ENCODE measurements at regions not wholly inside any gene's neighbourhood (a gene's known extent, or its start where the extent isn't known, plus 50 kb on each side); places are given as distances from the start of the nearest gene placed in this dataset.

DNA sequence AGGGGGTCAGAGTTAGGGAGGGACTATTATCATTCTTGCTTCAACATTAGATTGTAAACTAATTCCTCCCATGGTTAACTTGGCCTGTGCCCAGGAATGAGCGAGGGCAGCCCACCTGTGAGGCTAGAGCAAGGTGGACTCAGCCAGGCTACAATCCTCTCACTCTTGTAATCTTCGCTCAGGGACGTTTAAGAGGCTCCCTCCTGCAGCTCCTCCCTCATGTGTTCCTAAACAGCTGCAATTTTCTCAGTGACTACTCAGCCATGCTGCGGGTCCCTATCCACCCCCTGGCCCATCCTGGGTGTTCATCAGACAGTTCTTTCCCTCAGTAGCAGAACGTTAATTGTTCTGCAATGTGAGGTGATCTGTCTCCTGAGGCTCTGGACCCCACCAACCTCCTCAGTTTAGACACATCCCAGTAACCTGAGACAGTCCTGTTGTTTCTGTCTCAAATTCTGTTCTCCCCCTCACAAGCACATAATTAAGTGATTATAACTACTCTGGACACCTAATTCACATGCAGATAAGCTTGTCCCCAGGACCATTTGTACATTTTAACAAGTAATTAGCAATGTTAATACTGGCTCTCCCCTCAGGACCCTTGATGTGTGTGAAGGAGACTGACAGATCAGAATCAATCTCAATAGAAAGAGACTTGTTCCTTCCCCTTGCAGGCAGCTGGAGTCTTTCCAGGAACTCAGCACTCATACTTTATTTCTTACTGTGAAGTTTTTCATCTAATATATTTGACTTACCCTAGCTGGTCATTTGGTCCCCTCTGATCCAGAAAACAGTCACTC is 337.2 kb upstream of the B3GAT1 start:
- DNase-seq (ENCODE audit: low read depth in 2 of 2) = no peak

DNA sequence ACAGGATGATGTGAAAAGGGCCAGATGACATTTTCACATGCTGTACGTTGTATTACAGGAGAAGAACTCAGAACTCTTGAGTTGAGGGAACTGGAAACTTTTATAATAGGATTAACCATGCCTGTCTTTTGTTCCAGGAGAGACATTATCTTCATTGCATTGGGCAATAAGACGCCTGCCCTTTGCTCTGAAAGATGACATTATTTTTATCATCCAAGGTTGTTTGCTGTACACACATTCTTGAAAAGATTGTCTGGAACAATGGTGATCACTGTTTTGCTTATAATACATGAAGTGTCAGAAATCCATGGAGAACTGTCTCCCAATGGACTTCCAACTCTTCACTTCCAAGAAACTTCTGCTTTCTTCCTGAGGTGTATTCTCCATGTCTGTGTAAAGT is 334.6 kb upstream of the B3GAT1 start:
- DNase-seq (ENCODE audit: low read depth in 2 of 2) = no peak

DNA sequence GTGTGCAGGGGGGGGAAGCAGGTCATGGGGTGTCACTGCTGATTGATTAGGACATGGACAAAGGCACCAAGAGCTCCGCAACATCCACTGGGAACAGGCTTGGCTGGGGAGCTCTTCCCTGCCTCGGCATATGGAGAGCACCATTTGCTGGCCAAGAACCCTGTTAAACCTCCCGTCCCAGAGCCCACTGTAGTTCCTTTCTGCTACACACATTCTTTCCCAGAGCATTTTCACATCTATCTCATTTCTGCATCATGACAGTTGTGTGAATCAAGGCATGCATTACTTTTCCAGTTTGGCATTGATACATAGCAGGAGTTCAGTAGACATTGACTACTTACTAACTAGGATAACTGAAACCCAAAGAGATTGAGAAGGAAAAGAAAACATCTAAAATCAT is 333.4 kb upstream of the B3GAT1 start:
- no peak for DNase-seq (ENCODE audit: low read depth in 2 of 2)

DNA sequence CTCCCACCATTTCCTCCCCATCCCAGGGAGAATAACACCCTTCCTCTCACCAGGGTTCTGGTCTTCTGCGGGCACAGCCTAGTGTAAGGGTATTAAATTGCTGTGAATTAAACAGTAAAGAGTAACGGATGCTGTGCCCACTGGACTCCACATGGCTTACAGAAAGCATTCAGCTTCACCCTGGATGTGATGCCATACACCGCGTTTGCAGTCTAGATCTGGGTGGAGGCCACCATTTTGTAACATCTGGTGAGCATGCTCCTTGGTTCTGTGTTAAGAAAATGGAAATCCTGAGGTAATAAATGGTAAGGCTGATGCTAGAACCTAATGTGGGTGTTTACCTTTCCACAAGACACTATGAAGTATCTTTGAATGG is 331.8 kb upstream of the B3GAT1 start:
- no peak for DNase-seq (ENCODE audit: low read depth in 2 of 2)

DNA sequence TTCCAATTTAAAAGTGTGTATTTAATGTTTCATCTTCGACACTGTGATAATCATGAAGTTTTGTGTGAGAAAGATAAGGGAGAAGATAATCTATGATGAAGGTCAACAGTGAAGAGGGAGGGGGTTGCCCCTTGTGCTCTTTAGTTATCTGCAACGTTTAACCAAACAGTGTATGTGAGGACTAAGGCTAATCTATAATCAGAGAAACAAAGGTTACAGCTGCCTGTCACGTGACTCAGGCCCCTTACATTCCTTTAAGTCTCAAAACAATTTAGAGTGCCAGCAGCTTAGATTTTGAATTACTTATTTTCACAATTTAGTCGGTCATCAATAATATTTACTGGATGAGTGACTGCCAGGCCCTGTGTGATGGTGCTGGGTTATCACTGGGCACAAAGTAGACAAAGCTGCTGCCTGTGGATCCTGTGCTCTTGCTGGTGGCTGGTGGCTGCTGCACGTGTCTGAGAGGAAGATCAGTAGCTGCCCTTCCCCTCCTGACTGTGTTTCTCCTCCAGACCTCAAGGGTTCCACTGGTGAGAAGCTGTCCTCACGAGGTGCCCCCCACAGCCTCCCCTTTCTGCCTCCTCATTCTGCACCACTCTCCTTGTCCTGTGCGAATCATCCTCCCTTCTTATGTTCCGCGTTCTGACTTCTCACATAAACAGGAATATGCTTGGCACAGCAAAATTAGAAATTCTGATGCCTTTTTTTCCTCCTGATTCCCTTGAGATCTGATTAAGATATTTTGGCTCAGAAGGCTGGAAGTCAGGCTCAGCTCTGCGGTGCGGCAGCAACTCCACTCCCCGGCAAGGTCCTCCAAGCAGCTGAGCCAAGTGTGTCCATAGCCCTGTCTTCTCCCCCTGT is 331.1 kb upstream of the B3GAT1 start:
- DNase-seq (ENCODE audit: low read depth in 2 of 2) = no peak

DNA sequence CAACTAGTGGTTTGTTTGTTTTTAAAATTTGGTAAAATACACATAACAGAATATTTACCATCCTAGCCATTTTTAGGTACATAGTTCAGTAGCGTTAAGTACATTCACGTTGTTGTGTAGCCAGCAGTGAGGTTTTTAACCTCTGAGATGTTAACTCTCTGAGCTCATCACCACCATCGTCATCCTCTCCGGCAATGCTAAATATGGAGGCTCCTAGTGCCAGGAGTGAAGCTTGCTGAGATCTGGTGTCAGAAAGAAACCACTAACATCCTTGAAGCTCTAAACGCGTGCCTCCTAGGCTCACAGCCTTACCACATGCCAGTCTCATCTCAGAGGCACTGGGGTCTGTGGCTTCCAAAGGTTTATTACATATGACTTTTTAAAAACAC is 330.2 kb upstream of the B3GAT1 start:
- no peak for DNase-seq (ENCODE audit: low read depth in 2 of 2)

DNA sequence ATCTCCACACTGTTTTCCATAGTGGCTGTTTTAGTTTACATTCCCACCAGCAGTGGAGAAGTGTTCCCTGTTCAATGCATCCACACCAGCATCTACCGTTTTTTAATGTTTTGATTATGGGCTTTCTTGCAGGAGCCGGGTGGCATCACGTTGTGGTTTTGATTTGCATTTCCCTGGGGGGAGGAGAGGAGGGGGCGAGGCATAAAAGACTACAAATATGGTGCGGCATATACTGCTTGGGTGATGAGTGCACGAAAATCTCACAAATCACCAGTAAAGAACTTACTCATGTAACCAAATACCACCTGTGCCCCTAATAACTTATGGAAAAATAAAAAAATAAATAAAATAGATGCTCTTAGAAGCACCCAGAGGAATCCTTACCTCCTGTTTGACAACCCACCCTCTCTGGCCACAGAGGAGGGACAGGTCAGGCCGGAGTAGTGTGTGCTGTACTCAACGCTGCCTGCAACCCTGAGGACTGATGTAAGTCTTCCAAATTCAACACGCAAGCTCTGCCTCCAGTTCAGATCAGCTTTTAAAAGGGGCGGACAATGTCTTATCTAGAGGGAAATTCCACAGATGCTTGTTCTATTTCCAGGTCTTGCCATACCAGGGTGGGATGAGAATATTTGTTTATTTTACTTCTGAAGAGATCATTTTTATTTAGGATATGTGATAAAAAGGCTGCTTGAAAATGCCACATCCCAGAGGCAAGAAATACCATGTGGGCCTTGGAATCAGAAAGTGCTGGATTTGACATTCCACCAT is 329.6 kb upstream of the B3GAT1 start:
- DNase-seq (ENCODE audit: low read depth in 2 of 2) = no peak

DNA sequence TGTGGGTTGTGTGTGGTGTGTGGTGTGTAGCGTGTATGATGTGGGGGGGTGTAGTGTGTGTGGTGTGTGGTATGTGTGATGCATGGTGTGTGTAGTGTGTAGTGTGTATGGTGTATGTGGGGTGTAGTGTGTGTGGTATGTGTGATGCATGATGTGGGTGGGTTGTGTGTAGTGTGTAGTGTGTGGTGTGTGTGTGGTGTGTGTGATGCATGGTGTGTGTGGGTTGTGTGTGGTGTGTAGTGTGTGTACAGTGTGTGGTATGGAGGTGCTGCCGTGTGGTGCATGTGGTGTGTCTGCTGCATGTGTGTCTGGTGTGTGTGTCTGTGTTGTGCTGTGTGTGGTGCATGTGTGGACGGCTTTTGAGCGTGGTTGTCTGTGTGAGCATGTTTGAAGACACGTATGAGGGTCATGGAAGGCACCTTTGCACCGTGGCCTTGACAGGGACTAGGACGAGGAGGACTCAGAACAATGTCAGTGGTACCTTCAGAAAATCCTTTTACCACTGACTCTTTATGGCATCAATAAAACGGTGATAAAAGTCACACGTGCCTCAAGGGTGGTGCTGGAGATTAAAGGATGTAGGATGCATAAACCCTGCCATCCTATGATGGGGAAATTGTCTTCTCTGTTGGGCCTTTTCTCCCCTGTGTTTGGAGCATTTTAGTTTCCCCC is 328.7 kb upstream of the B3GAT1 start:
- DNase-seq (ENCODE audit: low read depth in 2 of 2) = no peak

DNA sequence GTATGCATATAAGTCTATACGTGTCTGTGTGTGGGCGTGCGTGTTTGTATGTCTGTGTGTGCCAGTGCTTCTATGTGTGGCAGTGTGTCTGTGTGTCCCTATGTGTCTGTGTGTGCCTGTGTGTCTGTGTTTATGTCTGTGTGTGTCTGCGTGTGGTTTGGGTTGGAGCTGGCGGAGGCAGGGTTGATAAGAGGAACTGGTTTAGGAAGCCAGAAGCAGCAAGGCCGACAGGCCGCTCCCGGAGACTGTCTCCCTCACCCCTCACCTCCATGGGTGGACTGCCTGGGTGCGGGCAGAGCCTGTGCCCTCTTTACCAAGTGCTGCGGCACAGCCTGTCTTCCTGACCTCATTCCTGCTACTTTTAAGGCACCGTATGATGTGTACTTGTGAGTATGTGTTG is 327.1 kb upstream of the B3GAT1 start:
- DNase-seq (ENCODE audit: low read depth in 2 of 2) = no peak

DNA sequence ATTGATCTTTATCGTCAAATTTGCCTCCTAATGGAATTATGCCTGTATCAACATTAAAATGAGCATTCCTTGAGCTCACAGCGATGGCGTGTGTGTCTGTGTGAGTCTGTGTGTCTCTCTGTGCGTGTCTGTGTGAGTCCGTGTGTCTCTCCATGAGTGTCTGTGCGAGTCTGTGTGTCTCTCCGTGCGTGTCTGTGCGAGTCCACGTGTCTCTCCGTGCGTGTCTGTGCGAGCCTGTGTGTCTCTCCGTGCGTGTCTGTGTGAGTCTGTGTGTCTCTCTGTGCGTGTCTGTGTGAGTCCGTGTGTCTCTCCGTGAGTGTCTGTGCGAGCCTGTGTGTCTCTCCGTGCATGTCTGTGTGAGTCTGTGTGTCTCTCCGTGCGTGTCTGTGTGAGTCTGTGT is 326.5 kb upstream of the B3GAT1 start:
- no peak for DNase-seq (ENCODE audit: low read depth in 2 of 2)

DNA sequence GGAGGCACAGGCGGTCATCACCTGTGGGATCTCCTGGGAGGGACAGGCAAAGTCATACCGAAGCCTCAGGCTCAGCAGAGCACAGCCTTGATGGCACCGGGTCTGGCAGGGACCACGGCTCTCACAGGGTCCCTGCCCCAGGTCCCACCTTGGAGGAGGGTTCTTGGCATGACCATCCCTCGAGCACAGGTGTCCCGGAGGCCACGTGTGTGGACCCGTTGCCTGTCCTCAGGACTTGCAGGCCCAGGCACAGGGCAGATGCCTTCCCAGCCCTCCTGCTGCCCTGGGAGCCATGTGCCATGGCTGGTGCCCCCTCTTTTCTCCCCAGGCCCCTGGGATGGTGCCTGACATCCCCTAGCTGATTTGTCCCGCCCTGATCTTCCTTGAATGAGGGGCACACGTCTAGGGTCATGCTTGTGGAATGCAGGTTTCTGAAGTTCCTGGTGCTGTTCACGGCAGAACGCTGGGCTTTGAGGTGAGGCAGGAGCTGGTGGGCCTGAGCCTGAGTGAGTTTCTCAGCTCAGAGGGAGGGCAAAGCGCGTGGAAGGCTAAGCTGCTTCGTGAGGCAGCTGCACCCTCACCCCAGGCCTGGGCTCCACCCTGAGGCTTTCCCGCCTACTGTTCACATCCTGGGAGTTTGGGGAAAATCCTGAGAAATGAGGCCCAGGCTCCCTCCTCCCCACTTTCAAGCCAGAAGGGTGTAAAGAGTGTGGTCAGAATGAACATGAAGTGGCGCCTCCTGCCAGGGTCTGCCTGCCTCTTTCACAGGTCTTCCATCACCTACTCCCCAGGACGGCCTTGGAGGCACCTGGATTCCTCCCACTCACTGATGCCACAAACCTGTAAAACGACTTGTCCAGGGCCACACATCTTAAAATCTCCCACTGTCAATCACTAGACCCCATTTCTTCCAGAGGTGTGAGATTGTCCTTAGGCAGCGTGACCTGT is 325.8 kb upstream of the B3GAT1 start:
- DNase-seq (ENCODE audit: low read depth in 2 of 2) = no peak

DNA sequence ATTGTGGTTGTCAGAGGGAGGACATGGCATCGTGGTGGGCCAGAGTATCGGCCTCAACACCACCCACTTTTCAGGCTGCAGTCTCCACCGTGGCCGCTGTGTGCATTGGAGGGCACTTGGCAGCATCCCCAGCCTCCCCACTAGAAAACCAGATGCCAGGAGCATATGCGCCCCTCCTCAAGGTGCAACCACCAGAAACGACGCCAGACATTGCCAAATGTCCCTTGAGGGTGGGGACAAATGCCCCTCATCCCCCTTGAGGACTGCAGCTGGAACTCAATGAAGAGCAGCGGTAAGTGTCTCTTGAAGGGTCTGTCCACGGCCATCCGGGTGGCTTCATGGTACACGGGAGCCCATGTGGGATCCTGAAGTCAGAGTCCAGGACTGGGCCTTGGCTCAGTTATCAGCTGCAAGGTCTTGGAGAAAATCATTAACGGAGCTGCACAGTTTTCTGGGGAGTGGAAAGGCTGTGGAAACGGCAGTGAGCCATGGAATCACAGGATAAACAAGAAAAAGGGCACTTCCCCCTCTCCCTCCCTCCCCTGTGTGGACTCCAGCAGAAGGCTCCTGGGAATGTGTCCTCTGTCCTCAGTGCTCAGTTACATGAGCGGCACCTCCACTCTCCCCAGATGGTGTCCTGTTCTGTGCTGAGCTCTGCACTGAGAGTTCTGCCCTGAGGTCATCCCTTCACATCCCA is 324.4 kb upstream of the B3GAT1 start:
- no peak for DNase-seq (ENCODE audit: low read depth in 2 of 2)

DNA sequence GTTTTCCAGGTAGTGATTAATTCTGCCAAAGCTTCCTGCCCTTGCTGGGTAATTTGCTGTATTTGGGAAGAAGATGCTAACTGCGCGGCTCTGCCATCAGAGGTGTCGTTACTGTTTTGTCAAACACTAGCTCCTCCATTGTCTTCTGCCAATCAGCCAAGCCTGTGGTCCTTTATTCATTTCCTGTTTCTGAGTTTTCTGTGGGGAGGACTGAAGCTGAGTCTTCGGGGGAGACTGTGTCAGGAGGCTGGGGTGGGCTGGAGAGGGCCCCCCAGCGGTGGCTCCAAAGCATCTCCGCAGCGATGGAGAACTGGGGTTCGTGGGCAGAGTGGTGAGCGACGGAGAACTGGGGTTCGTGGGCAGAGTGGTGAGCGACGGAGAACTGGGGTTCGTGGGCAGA is 322.9 kb upstream of the B3GAT1 start:
- DNase-seq (ENCODE audit: low read depth in 2 of 2) = no peak

DNA sequence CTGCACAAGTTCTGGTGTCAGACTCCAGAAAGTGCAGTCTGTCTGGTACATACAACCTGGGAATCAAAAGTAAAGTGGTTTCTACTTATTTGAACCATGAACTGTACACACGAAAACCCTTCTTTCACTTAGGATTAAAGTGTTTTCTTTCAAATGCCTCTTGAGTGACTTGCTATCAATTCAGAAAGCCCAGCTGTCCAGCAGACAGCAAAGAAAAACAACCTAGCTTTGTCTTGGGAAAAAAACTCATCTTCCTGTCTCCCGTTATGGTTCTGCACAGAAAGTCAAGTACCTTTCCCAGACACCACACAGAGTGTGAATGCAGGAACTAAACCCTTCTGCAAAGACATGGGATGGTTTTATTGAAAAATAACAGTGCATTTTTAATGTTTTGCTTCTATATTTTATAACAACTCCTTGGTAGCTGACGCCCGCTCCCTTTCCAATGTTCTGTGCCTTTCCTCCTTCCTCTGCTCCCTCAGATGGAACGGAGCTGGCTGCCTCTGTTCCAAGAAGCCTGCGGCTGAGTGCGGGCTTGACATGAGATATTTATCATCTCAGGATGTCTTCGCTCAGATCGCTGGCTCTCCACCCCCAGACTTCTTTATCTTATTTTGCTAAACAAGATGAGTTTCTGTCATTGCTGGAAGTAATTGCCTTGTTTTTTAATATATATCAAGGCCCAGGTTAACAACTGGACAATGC is 322.3 kb upstream of the B3GAT1 start:
- DNase-seq (ENCODE audit: low read depth in 2 of 2) = no peak

DNA sequence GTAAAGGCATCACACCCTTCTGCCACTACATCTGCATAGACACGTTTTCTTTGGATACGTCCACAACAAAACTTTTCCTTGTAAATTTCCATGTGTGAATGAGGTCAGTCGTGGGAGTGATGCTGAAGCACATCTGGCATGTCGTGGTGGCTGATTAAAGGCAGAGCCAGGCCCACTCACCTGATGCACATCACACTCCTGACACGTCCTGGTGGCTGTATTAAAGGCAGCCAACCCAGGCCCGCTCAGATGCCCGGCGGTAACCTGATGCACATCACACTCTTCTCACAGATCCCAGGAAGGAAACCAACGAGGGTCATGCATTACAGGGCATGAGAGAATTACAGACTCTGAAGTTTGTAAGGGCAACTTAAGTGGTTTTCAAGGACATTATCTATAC is 321.6 kb upstream of the B3GAT1 start:
- DNase-seq (ENCODE audit: low read depth in 2 of 2) = no peak

DNA sequence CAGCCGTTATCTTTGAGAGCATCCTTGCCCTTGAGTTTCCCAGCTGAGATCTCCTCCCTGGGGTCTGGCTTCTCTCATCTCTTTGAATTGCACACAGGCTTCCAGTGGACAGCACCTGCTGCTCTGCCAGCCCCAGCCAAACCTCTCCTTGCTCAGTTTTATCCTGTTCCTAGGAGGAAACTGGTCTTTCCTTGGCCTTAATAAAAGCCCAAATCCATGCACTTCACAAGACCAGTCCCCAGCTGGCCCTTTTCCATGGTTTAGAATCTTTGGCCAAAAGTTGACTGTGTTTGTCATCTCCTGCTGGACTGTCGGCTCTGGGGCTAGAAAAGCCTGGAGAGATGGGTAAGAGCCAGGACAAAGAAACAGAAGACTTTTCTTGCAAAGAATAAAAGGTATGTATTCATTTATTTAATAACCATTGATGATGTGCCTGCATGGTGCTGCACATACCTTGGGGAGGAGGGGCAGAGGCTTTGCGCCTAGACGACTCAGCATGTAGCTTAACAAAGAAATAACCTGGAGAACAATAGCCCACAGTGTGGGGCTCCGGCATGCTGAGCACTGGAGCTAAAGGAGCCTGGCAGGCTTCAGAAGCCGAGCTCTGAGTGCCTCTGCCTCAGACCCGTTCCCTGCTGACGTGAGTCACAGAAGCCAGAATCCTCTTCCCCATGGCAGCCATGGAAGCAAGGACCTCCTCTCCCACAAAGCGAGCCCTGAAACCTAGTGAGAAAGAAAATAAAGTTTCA is 319.3 kb upstream of the B3GAT1 start:
- DNase-seq (ENCODE audit: low read depth in 2 of 2) = no peak

DNA sequence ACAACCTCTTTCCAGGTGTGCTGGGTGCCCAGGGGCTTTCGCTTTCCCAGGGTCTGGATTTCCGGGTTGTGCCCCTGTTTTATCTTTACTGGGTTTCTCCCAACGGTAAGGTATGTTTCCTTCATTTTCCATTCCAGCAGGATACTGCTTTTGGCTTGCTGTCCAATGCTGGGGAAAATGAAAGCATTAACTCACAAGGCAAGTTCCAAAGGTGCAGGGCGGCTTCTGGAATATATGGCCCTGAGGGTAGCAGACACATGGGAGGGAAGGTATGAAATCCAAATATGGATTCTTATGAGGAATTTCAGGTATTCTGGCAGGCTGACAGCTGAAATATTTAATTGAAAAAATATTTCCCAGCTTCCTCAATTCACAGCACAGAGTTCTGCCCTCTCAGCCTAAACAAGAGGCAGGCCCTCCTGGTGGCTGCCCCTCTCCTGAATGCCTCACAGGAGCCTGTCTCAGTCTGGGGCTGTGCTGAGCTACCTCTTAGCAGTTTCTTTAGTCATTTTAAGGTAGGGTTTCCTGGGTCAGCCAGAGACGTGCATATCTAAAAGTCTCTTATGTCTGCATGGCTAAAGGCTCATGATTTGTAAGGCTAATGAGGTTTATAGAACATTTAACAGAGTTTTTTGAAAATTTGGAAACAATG is 318.6 kb upstream of the B3GAT1 start:
- DNase-seq (ENCODE audit: low read depth in 2 of 2) = no peak

DNA sequence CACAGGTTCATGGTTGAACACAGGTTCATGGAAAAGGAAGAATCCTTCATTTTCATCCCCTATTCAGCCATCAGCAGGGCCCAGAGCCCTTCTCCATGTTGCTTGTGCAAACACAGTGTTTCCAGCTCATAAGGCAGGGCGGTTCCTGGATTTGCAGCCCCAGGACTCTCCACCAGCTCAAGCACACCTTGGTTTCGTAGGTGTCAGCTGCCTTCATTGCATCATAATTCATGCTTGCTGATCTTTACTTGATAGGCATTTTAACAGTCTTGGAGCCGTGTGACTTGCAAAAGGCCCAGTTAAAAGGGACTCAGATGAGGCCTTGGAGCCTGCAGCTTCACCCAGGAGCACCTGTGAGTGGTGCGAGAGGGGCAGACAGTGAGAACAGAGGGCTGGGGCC is 318.1 kb upstream of the B3GAT1 start:
- DNase-seq (ENCODE audit: low read depth in 2 of 2) = no peak

All from stimulated activated CD8-positive, alpha-beta memory T cell treated with anti-CD3 and anti-CD28 coated beads, Interleukin-2, amount 100 ng/mL, for 1 hour (primary cell).